ENCODE measurements at regions not wholly inside any gene's neighbourhood (a gene's known extent, or its start where the extent isn't known, plus 50 kb on each side); places are given as distances from the start of the nearest gene placed in this dataset.

DNA sequence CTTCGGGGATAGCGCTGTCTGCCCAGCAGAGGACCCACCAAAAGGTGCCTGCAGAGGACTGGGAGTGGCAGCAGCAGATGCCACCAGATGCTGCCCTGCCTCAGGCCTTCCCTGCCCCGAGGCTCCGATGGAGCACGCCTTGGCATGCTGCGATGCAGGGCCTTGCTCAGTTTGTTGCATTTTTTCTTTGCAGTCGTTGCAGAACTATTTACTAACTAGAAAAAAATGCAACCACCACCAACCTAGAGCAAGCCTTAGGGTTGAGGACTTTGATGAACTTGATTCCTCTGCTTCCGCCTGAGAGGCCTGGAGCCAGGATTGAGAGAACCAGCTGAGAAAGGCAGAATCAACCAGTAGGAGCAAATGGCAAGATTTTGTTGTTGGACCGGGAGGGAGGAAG, 585.6 kb upstream of the MKI67 start (continued):
- TF ChIP-seq, protein P1, sequence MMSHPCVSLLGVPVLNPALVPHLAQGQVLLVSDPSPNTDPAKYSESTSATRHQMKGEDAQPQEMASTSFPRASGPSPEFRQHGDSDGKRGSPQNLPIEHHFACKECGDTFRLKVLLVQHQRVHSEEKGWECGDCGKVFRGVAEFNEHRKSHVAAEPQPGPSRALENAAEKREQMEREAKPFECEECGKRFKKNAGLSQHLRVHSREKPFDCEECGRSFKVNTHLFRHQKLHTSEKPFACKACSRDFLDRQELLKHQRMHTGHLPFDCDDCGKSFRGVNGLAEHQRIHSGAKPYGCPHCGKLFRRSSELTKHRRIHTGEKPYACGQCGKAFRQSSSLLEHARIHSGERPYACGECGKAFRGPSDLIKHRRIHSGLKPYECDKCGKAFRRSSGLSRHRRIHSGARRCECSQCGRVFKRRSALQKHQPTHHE (CRISPR knock-in tag; IDR thresholded peaks at IDR 0.05; ENCODE audit: borderline replicate concordance), result no peak
- no peak for TF ChIP-seq SETDB1 (CRISPR knock-in tag; IDR thresholded peaks at IDR 0.05; ENCODE audit: borderline replicate concordance)

DNA sequence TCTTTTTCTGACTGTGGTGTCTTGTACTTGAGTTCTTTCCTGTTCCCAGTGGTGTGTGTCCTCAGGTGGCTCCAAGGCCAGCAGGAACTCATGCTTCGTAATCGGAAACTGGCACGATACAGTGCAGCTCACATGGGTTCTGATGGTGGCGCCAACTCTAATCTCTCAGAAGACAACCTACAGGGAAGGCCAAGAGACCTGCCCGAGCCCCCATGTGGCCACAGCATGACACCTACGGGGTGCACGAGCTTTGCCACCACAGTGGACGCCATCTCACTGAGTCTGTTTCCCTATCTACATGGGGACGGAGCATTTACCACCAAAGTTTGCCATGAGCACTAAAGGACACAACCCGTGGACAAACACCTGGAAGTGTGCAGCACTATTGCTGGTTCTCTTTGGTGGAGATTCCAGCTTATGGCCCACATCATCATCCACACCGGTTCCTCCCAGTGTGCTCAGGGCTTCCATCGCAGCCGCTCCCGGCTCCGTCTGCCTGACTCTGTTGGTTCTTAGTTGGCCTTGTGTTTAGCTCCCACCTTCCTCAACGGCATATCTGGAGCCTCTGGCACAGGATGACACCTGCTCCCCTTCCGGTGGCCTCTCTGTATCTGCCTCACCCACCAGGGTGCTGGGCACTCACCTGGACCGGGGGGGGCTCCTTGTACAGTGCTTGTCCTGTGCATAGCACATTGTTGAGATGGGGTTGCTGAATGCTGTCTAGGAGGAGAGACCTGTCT, 586.6 kb upstream of the MKI67 start:
- BruUV-seq (replicated peaks), result no TSS peak
- POLR2A ChIA-PET, result no interaction called here
- TF ChIP-seq IKZF1 (IDR thresholded peaks at IDR 0.05), result no peak
- TF ChIP-seq, protein P2, sequence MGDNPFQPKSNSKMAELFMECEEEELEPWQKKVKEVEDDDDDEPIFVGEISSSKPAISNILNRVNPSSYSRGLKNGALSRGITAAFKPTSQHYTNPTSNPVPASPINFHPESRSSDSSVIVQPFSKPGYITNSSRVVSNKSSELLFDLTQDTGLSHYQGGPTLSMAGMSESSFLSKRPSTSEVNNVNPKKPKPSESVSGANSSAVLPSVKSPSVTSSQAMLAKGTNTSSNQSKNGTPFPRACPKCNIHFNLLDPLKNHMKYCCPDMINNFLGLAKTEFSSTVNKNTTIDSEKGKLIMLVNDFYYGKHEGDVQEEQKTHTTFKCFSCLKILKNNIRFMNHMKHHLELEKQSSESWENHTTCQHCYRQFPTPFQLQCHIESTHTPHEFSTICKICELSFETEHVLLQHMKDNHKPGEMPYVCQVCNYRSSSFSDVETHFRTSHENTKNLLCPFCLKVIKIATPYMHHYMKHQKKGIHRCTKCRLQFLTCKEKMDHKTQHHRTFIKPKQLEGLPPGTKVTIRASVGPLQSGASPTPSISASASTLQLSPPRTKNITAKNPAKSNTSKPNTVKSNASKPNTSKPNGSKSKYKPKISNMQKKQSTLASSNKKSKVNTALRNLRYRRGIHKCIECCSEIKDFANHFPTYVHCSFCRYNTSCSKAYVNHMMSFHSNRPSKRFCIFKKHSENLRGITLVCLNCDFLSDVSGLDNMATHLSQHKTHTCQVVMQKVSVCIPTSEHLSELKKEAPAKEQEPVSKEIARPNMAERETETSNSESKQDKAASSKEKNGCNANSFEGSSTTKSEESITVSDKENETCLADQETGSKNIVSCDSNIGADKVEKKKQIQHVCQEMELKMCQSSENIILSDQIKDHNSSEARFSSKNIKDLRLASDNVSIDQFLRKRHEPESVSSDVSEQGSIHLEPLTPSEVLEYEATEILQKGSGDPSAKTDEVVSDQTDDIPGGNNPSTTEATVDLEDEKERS (CRISPR knock-in tag; IDR thresholded peaks at IDR 0.05), result no peak
- TF ChIP-seq, protein P3, sequence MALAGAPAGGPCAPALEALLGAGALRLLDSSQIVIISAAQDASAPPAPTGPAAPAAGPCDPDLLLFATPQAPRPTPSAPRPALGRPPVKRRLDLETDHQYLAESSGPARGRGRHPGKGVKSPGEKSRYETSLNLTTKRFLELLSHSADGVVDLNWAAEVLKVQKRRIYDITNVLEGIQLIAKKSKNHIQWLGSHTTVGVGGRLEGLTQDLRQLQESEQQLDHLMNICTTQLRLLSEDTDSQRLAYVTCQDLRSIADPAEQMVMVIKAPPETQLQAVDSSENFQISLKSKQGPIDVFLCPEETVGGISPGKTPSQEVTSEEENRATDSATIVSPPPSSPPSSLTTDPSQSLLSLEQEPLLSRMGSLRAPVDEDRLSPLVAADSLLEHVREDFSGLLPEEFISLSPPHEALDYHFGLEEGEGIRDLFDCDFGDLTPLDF (CRISPR knock-in tag; IDR thresholded peaks at IDR 0.05), result no peak
- in situ Hi-C loops (cut with HindIII; ENCODE audit: extremely low pct_ligation_motif_present, low pct_unique_long_range_greater_than_20kb) (no loop called here), intact Hi-C loops (cut with micrococcal nuclease; ENCODE audit: unreplicated experiment) (no loop called here)
- Histone ChIP-seq H2AFZ (ENCODE audit: low read length) (no peak overlapping the region), H3K9ac (ENCODE audit: insufficient read depth, low read depth, low read length) (no peak overlapping the region), H3K4me1 (ENCODE audit: insufficient read depth, low read length) (no peaks in the 10 kb centered on the region), H3K27me3 (ENCODE audit: control insufficient read depth in 1 of 2, insufficient read depth in 2 of 2, low read length in 2 of 2) (peaks cover 6 to 33% of the 10 kb centered on the region in 2 experiments; a peak in 4 of 5 replicates), H3K9me3 (ENCODE audit: low read length) (no peaks in the 10 kb centered on the region), H3K4me2 (ENCODE audit: low read depth, low read length) (no peak overlapping the region), H3K27ac (ENCODE audit: extremely low read length, insufficient read depth, low read length) (no peak overlapping the region), H3K4me3 (replicated peaks in 1 of 3; ENCODE audit: insufficient read depth in 1 of 3, low read depth in 2 of 3, low read length in 3 of 3) (no peak overlapping the region), H4K20me1 (ENCODE audit: insufficient read depth, low read length) (no peaks in the 10 kb centered on the region), H3K79me2 (ENCODE audit: insufficient read depth, low read length) (no peaks in the 10 kb centered on the region), H3K36me3 (replicated peaks in 1 of 2; ENCODE audit: control insufficient read depth in 1 of 2, insufficient read depth in 2 of 2, low read length in 2 of 2) (no peaks in the 10 kb centered on the region)
- CTCF ChIA-PET (ENCODE audit: low intra/inter-chr PET ratio, low total read pairs), result no interaction called here
- DNase-seq (ENCODE audit: low spot score) (no peak), ATAC-seq (no peak), FAIRE-seq (no peak)
- 47% methylated on average over 7 of the region's 18 CpGs for WGBS (ENCODE audit: low lambda C conversion rate)

All from HepG2 (cell line).